ENCODE measurements at regions not wholly inside any gene's neighbourhood (a gene's known extent, or its start where the extent isn't known, plus 50 kb on each side); places are given as distances from the start of the nearest gene placed in this dataset.

DNA sequence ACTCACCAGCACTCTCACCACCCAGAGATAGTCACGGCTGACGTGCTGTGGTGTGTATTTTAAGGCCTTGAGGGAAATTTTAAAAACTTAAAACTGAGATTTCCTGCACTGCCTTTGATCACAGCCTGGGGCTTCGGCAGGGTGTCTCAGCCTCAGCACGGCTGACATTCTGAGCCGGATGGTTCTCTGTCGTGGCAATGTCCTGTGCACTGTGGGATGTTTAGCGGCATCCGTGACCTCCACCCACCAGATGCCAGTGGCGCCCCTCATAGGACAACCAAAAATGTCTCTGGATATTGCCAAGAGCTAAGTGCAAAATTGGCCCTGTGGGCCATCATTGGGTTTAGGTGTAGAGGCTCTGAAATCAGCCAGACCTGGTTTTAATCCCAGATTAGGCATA lies 142.2 kb upstream of the KCNG1 start:
- no peak overlapping the region for H3K4me3 ChIP-seq
- BruUV-seq (replicated peaks), result no TSS peak
- POLR2A ChIA-PET, result interaction anchor here (1.4 kb wide), 1 partner anchor 33 kb away, joined by 3 read pairs; no protein-coding TSS in a partner anchor
- no peaks in the 10 kb centered on the region for H3K9me1 ChIP-seq (ENCODE audit: control insufficient read depth, insufficient read depth, low read length)
- no peak overlapping the region for H3K4me2 ChIP-seq (ENCODE audit: insufficient read depth, low read length)
- CTCF ChIA-PET (ENCODE audit: low intra/inter-chr PET ratio), result no interaction called here
- no peak overlapping the region for H3K27ac ChIP-seq (ENCODE audit: extremely low read depth, low read depth, low read length)
- peaks cover 7 to 37% of the 10 kb centered on the region in 2 experiments; a peak in 4 of 5 replicates for H3K27me3 ChIP-seq (ENCODE audit: control insufficient read depth in 2 of 2, insufficient read depth in 2 of 2, low read length in 2 of 2)
- H3K9ac ChIP-seq (ENCODE audit: insufficient read depth in 1 of 2, low read depth in 2 of 2, low read length in 2 of 2), result no peak overlapping the region
- FAIRE-seq, result no peak
- no peak for DNase-seq (ENCODE audit: extremely low read depth in 1 of 4, low spot score in 3 of 4)
- H4K20me1 ChIP-seq (replicated peaks; ENCODE audit: control insufficient read depth, insufficient read depth, low read length), result no peaks in the 10 kb centered on the region
- H3K9me3 ChIP-seq (replicated peaks; ENCODE audit: control insufficient read depth, insufficient read depth, low read depth, low read length), result no peaks in the 10 kb centered on the region
- no peaks in the 10 kb centered on the region for H3K36me3 ChIP-seq (ENCODE audit: control insufficient read depth, insufficient read depth, low read length)
- intact Hi-C loops (cut with micrococcal nuclease), result no loop called here
- H3K4me1 ChIP-seq (replicated peaks in 1 of 2; ENCODE audit: control insufficient read depth in 2 of 2, insufficient read depth in 2 of 2, low read length in 2 of 2), result no peaks in the 10 kb centered on the region
- in situ Hi-C loops (cut with MboI), result no loop called here
- 1% methylated on average over 9 of the region's 9 CpGs for WGBS (ENCODE audit: insufficient coverage, low coverage, missing lambda C conversion rate)
- ATAC-seq, result no peak
- TF ChIP-seq HNRNPLL (IDR thresholded peaks at IDR 0.05; ENCODE audit: low read depth, low read length, poor library complexity, severe bottlenecking) (no peak), FOXJ2 (tag; IDR thresholded peaks at IDR 0.05) (no peak), RFX7 (CRISPR knock-in tag; IDR thresholded peaks at IDR 0.05) (no peak), ZNF174 (CRISPR knock-in tag; IDR thresholded peaks at IDR 0.05) (no peak), TCF7 (IDR thresholded peaks at IDR 0.05; ENCODE audit: borderline replicate concordance) (no peak), PHB2 (IDR thresholded peaks at IDR 0.05; ENCODE audit: low read depth) (no peak), ZNF23 (CRISPR knock-in tag; IDR thresholded peaks at IDR 0.05) (no peak)
- TF ChIP-seq, protein P1, sequence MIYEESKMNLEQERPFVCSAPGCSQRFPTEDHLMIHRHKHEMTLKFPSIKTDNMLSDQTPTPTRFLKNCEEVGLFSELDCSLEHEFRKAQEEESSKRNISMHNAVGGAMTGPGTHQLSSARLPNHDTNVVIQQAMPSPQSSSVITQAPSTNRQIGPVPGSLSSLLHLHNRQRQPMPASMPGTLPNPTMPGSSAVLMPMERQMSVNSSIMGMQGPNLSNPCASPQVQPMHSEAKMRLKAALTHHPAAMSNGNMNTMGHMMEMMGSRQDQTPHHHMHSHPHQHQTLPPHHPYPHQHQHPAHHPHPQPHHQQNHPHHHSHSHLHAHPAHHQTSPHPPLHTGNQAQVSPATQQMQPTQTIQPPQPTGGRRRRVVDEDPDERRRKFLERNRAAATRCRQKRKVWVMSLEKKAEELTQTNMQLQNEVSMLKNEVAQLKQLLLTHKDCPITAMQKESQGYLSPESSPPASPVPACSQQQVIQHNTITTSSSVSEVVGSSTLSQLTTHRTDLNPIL (CRISPR knock-in tag; IDR thresholded peaks at IDR 0.05), result no peak
- no peaks in the 10 kb centered on the region for H3K79me2 ChIP-seq (ENCODE audit: control insufficient read depth, insufficient read depth, low read length)
- H2AFZ ChIP-seq (ENCODE audit: low read depth, low read length), result no peak overlapping the region

Measured in K562 (cell line).